ENCODE measurements at regions not wholly inside any gene's neighbourhood (a gene's known extent, or its start where the extent isn't known, plus 50 kb on each side); places are given as distances from the start of the nearest gene placed in this dataset.
"Not testable (repeated sequence)": the region's sequence is repeated elsewhere in the genome, so short reads cannot be mapped to it uniquely, and the experiment has no call there.

DNA sequence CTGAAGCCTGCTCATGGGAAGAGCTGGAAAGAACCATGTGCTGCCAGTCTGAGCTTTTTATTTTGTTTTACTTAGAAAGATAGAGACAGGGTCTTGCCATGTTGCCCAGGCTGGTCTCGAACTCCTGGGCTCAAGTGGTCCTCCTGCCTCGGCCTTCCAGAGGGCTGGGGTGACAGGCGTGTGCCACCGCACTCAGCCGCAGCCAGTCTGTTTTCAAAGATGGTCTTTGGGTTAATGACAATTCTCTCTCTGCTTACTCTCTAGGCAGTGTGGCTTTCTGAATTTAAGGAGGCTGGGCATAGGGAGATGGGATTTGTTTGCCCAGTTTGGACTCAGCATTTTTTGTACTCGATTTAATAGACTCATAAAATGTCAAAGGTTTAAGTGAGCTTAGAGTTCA, 1357.9 kb downstream of the CDH12 start:
- not testable (repeated sequence) for TF ChIP-seq POLR2A (IDR thresholded peaks at IDR 0.05)
- TF ChIP-seq, protein P1, sequence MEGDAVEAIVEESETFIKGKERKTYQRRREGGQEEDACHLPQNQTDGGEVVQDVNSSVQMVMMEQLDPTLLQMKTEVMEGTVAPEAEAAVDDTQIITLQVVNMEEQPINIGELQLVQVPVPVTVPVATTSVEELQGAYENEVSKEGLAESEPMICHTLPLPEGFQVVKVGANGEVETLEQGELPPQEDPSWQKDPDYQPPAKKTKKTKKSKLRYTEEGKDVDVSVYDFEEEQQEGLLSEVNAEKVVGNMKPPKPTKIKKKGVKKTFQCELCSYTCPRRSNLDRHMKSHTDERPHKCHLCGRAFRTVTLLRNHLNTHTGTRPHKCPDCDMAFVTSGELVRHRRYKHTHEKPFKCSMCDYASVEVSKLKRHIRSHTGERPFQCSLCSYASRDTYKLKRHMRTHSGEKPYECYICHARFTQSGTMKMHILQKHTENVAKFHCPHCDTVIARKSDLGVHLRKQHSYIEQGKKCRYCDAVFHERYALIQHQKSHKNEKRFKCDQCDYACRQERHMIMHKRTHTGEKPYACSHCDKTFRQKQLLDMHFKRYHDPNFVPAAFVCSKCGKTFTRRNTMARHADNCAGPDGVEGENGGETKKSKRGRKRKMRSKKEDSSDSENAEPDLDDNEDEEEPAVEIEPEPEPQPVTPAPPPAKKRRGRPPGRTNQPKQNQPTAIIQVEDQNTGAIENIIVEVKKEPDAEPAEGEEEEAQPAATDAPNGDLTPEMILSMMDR (IDR thresholded peaks at IDR 0.05), result not testable (repeated sequence)

Measured in testis (tissue), 2 donors.